ENCODE measurements at regions not wholly inside any gene's neighbourhood (a gene's known extent, or its start where the extent isn't known, plus 50 kb on each side); places are given as distances from the start of the nearest gene placed in this dataset.

- DNase-seq, result no peak
Observed at GRCh38 chr9:108211411-108211955, 644.3 kb downstream of the ACTL7B start.

GRCh38 chr9:108209132-108209685, 646.6 kb downstream of the ACTL7B start:
- DNase-seq, result no peak

GRCh38 chr9:108207561-108208165, 648.1 kb downstream of the ACTL7B start:
- DNase-seq, result no peak

- no peak for DNase-seq
Observed at GRCh38 chr9:108205276-108205675, 650.5 kb downstream of the ACTL7B start.

- DNase-seq, result no peak
Observed at GRCh38 chr9:108197899-108198298, 657.9 kb downstream of the ACTL7B start.

- DNase-seq, result no peak
Observed at GRCh38 chr9:108197008-108197365, 658.8 kb downstream of the ACTL7B start.

GRCh38 chr9:108196332-108197007, 659.3 kb downstream of the ACTL7B start:
- DNase-seq, result no peak

GRCh38 chr9:108194154-108194553, 661.6 kb downstream of the ACTL7B start:
- DNase-seq, result no peak

- DNase-seq, result no peak
Observed at GRCh38 chr9:108193026-108193710, 662.6 kb downstream of the ACTL7B start.

GRCh38 chr9:108191065-108191464, 664.7 kb downstream of the ACTL7B start:
- no peak for DNase-seq

- DNase-seq, result no peak
Observed at GRCh38 chr9:108188976-108189375, 666.8 kb downstream of the ACTL7B start.

GRCh38 chr9:108188482-108188881, 667.3 kb downstream of the ACTL7B start:
- no peak for DNase-seq

GRCh38 chr9:108186642-108187395, 669.0 kb downstream of the ACTL7B start:
- DNase-seq, result no peak

- no peak for DNase-seq
Observed at GRCh38 chr9:108185613-108186012, 670.2 kb downstream of the ACTL7B start.

GRCh38 chr9:108184941-108185340, 670.8 kb downstream of the ACTL7B start:
- DNase-seq, result no peak

GRCh38 chr9:108184009-108184408, 671.8 kb downstream of the ACTL7B start:
- no peak for DNase-seq

GRCh38 chr9:108182950-108183381, 672.8 kb downstream of the ACTL7B start:
- DNase-seq, result no peak

- no peak for DNase-seq
Observed at GRCh38 chr9:108182270-108182669, 673.5 kb downstream of the ACTL7B start.

- no peak for DNase-seq
Observed at GRCh38 chr9:108181441-108181840, 674.3 kb downstream of the ACTL7B start.

GRCh38 chr9:108180541-108180940, 675.2 kb downstream of the ACTL7B start:
- no peak for DNase-seq

GRCh38 chr9:108178318-108178717, 677.5 kb downstream of the ACTL7B start:
- no peak for DNase-seq

- DNase-seq, result no peak
Observed at GRCh38 chr9:108168236-108168850, 678.8 kb upstream of the KLF4 start.

All from retina (tissue), 1 donor.